HG03045 (cell line): ENCODE measurements at regions not wholly inside any gene's neighbourhood (a gene's known extent, or its start where the extent isn't known, plus 50 kb on each side); places are given as distances from the start of the nearest gene placed in this dataset.
A peak's percentile ranks its signal among the peaks of the same experiment; 100 is the strongest.
"Not testable (repeated sequence)": the region's sequence is repeated elsewhere in the genome, so short reads cannot be mapped to it uniquely, and the experiment has no call there.

ENCODE experiments used
- ATAC-seq: cut with Tn5 transposase; IDR thresholded peaks from one replicate; pipeline ENCODE4 v1.9.1; 2021; ENCODE audit warnings: mild to moderate bottlenecking, moderate library complexity; ENCODE audit not compliant: unreplicated experiment

DNA sequence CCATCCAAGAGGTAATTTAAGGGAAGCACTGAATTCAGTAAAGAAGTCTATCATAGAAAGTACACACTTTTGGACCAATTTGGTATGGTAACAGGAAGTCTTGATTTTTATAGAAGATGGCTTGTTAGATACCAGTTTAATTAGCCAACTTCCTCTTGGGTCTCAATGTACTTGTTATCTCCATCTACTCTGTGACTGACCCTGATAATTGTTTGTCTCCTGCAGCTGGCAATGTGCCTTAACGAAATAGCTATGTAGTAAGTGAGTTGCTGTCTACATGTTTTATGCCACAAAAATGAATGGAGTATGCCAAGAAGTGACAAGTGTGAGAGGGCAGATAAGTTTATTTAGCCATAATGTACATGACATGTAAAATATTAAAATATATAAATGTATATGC is 410.5 kb upstream of the MAN1A1 start:
- no peak for ATAC-seq

DNA sequence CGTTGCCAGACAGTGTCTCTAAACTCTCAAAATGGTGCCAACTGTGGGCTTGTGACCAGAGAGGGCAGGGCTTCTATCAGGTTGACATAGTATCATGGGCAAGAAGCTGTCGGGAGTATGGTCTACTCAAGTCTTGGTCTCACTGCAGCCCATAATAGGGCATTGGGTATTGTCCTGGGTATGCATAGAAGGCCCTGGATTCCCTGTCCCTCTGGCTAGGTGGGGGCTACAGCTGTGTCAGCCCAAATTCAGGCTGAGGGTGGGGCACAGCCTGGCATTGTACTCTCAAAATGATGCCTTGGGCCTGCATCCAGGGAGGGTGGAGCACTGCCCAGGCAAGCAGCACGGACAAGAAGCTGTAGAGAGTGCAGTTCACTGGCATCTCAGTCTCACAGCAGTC is 408.8 kb upstream of the MAN1A1 start:
- ATAC-seq, result no peak

DNA sequence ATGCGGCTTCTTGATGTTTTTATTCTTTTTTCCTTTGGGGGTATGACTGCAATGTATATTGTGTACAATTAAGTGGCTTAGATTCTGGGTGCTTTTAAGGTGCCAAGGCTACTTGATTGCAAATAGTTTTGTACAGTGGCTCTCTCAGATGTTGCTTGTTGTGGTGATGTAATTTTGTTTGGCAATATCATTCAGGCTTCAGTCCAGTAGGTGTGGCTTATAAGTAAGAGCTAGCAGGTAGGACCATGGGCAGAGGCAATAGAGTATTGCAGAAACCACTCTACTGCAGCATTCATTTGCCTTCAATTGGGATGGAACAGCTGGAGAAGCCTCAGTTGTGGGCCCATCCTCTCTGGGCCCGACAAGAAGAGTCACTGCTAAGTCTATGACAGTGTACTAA is 407.9 kb upstream of the MAN1A1 start:
- no peak for ATAC-seq

DNA sequence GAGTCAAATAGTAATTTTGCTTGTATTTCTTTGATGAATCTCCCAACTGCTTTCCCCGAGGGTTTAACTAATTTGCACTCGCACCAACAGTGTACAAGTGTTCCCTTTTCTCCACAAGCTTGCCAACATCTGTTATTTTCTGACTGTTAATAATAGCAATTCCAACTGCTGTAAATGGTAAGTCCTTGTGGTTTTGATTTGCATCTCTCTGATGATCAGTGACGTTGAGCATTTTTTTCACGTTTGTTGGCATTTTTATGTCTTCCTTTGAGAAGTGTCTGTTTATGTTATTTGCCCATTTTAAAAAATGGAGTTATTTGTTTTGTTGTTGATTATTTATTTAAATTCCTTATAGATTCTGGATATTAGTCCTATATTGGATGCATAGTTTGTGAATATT is 399.8 kb upstream of the MAN1A1 start:
- no peak for ATAC-seq

DNA sequence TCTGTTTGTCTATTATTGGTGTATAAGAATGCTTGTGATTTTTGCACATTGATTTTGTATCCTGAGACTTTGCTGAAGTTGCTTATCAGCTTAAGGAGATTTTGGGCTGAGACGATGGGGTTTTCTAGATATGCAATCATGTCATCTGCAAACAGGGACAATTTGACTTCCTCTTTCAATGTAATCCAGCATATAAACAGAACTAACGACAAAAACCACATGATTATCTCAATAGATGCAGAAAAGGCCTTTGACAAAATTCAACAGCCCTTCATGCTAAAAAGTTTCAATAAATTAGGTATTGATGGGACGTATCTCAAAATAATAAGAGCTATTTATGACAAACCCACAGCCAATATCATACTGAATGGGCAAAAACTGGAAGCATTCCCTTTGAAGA is 399.0 kb upstream of the MAN1A1 start:
- ATAC-seq, result not testable (repeated sequence)

DNA sequence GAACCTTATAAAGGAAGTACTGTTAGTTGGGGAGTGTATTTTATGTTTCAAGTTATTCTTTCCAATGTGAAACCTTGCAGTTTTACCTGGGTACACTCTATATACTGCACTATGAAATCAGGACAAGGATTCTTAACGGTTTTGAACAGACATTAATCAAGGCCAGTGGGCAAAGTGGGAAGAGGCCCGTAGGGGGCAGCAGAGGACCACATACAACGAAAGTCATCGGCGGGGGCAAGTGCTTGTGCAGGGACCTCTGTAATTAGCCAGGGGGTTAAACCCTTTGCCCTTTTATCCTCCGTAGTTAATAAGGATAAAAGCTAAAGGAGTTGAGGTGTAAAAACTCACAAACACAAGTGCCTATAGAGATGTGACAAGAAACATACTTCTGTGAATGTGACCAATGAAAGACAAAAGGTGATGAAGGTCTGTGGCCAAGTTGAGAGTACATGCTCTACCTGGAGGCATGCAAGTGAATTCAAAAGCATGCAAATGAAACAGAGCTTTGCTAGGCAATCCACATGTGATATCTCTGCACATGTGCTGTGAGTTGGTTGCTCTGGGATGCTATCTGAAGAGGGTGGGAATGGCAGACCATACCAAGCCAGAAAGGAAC is 392.7 kb upstream of the MAN1A1 start:
- peak; percentile 94 for ATAC-seq

DNA sequence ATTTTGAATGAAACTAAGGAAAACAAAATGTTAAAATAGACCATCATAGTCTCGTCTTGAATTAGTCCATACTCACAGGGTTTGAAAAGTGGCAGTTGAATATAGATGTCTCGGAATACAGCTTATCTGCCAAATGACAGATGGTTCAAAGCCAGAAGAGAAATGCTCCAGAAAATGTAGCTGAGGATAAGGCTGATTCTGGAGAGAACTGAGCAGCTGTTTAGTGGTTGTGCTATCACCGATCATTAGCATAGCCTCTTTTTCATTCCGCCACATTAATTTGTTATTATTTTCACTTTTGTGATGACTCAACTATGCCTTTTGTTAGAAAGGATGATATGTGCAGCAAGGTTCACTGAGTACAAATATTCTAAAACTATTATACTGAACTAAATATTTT is 390.2 kb upstream of the MAN1A1 start:
- no peak for ATAC-seq

DNA sequence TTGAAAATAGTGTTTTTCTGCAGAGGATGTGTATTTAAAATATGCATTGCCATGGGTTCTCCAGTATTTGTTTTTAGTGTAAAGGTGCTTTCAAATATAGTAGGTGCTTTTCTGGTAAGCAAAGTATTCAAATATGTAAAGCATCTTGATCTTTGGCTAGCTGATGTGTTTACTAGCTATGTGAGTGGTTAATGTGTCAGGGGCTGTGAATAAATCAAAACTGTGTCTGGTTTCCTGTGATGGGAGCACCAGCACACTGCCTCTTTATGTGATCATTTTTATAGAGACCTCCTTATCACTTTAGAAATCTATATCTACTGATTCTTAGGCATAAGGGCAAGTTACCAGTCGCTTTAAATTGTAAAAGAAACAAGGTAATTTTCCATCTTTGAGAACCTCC is 388.9 kb upstream of the MAN1A1 start:
- no peak for ATAC-seq

DNA sequence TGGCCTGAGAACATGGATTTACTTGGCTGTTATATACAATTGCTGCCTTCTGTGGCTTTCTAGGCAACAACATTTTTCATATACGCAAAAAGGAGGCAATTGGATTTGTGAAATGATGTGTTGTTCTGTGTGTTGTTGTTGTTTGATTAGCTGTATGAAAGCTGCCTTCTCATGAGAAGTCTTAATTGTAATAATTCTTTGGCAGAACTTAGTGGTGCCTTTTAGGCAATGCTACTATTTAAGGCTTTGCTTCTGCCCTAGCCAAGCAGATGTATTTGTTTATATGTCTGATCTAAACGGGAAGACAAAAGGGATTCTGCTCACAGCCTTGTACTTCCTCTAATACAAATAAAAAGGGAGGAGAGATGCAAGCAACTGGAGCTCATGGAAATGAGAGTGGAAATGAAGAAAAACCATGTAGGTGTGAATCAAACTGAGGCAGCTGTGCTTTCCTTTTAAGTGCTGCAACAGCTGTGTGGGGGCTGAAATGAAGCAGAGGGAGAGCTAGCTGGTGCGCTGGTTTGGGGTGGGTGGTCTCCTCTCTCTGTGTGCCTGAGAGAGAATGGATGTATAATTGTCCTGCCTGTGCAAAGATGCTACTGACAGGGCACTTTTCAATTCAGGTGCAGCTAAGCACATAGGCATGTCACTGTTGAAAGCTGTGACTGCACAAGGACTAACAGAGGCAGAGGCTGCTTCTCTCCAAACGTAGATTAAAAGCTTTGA is 386.9 kb upstream of the MAN1A1 start:
- no peak for ATAC-seq

DNA sequence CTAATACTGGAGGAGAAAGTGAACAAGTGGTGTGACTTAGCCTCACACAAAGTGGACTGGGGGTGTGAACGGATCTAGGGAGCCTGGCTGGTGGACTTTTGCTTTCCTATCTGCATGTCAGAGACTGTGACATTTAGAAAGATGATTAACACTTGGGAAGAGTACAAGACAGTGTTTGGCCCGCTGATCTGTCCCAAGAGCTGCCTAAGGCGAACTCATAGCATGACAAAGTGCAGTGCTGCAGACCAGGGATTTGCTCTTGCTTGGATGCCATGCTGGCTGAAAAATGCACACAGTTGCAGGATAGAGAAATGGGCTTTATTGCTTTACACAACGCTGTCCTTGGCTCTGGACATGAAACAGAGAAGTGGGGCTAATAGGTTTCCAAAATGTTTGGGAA is 386.0 kb upstream of the MAN1A1 start:
- no peak for ATAC-seq

DNA sequence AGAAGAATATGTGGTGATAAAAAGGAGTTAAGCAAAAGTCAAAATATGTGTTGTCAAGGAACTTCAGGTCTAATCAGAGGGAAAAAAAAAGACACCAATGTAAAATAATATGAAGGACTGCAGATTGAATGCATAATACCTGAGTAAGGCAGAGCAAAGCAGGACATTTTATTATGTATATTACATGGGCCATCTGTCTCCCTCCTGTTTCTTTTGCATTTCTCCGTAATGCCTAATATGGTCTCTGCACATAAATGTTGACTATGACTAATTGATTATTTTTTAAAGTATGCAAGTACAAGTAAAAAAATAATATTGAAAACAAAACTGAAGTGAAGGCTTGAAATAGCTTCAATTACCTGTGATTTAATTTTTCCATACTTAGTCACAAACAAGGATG is 384.7 kb upstream of the MAN1A1 start:
- ATAC-seq, result no peak

DNA sequence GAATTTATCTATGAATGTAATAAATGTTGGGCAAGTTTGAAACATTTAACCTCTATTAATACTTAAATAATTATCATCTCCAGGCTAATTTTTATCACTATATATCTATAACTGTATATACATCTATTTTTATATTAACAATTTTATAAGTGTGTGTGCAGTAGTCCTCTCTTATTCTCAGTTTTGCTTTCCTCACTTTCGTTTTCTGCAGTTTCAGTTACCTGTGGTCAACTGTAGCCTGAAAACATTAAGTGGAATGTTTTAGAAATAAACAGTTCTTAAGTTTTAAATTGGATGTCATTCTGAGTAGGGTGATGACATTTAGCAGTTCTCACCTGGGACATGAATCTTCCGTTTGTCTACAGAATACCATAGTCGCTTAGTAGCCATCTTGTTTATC is 379.4 kb upstream of the MAN1A1 start:
- ATAC-seq, result no peak

DNA sequence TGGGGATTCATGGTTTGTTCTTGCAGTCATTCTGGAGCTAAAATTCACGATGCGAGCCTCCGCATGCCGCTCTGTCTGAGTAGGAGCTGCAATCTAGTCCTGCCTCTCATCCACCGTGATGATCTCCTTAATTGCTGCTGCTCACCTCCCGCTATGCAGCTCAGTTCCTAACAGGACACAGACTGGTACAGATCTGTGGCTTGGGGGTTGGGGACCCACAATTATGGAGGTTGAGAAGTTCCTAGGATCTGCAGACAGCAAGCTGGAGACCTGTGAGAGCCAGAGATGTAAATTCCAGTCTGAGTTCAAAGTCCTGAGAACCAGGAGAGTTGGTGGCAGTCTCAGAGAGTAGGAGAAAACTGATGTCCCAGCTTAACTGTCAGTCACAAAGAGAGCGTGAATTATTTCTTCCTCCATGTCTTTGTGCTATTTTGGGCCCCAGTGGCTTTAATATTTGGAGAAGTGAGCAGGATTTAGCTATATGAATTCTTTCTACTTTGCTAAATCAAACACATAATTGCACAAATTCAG is 378.7 kb upstream of the MAN1A1 start:
- no peak for ATAC-seq

DNA sequence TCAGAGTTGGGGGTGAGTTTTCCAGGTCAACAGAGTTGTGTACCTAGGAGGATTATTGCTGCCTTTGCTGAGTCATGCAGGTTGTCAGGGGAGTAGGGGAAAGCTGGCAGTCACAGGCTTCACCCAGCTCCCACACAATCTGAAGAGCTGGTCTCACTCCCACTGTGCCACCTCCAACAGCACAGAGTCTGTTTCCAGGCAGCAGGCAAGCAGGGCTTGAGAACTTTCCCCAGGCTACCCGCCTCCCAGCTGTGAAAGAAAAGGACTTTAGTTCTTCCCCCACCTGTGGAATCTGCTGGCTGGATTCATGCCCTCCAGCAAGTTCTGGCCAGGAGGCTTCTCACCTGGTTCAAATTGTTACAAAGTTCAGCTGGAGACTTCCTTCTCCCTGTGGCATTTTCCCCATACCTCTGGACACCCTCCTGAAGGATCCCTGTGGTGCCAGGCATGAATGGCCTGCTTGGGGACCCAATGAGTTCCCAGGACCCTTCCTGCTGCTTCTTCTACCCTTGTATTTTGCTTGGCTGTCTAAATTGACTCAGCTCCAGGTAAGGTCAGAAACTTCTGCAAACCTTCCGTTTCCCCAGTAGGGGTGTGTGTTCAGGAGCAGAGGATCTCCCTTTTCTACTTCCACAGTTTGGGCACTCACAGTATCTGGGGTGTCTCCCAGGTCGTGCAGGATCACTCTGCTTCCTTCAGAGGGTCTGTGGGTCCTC is 378.1 kb upstream of the MAN1A1 start:
- ATAC-seq, result no peak

DNA sequence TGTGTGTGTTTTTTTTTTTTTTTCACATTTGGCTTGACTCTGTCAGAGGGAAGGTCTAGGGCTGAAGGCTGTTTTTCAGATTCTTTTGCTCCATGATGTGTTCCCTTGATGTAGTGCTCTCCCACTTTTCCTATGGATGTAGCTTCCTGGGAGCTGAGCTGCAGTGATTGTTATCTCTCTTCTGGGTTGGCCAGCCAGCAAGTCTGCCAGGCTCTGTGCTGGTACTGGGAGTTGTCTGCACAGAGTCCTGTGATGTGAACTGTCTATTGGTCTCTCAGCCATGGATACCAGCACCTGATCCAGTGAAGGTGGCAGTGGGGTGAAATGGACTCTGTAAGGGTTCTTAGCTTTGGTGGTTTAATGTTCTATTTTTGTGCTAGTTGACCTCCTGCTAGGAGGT is 377.4 kb upstream of the MAN1A1 start:
- not testable (repeated sequence) for ATAC-seq

DNA sequence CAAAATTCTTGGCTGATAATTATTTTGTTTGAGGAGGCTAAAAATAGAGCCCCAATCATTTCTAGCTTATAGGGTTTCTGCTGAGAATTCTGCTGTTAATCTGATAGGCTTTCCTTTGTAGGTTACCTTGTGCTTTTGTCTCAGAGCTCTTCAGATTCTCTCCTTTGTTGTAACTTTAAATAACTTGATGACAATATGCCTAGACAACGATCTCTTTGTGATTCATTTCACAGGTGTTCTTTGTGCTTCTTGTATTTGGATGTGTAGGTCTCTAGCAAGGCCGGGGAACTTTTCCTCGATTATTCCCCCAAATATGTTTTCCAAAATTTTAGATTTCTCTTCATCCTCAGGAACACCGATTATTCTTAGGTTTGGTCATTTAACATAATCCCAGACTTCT is 376.5 kb upstream of the MAN1A1 start:
- no peak for ATAC-seq

DNA sequence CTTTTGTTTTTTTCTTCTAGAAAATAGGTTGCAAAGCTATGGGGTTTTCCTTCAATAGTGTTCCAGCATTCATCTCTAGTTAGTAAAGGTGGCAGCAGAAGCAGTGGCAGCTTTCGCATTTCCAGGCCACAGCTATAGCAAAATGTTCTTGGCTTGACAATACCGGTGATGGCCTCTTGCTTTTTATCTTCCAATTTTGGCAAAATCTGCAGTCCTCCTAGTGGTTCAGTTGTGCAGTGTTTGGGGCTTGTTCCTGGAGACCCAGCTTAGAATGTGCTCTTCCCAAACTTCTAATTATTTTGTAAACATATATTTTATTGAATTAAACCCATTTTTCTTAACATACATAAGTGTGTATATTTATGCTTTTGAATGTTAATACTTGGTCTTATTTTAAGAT is 370.6 kb upstream of the MAN1A1 start:
- no peak for ATAC-seq

DNA sequence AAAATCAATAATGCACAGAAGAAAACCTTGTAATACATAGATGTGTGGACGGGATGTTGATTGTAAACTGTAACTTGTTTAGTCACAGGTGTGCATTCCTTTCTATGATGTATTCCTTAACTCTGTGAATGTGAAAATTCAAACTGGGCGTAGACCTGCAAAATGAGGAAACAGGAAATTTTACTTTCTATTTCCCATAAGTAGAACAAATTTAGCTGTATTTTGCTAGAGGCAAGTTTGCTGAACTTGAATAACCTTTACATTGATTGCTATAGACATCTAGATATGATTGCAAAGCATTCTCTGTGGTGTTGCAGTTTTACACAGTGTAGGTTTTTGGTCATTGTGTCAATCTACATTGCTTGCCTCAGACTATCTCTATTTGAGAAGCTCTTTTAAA is 368.4 kb upstream of the MAN1A1 start:
- ATAC-seq, result no peak

DNA sequence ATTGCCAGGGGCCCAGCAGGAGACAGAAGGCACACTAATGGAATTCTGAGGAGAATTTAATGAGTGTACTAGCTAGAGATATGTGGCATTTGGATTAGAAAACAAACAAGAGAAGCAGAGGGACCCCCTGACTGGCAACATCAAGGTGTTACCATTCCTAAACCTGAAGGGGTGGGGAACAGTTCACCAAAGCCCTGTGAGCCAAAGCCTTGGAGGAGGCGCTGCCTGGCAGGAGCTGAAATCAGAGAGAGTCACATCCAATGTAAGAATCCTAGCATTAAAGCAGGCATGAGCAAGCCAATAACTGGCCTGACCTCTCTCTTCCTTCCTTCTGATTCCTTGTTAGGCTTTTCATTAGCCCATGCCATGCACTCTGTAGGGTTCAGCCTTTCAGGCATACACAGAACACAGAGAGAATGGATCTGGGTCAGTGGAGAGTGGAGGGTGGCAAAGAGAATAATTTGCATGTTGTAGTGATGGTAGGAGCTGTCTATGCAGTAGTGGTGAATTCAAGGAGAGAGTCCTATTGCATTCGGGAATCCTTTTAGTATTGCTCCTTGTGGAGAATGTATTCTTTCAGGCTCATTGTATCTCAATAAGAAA is 367.2 kb upstream of the MAN1A1 start:
- no peak for ATAC-seq

DNA sequence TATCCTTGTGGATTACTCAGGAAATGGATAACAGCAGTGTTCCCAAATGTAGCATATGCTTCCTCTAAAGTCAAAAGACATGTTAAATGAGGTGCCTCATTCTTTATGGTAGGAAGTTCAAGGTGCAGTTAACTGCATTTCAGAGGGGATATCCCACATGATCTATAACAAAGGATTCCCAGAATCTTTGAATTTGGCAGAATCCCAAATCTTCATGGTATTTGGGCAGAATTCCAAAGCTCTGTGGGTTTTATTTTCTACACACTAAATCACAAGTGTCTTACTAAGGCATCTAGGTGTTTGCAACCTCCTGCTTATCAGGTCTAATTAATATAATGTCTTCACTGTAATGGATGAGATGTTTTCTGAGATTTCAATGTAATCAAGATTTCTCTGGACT is 364.3 kb upstream of the MAN1A1 start:
- no peak for ATAC-seq

DNA sequence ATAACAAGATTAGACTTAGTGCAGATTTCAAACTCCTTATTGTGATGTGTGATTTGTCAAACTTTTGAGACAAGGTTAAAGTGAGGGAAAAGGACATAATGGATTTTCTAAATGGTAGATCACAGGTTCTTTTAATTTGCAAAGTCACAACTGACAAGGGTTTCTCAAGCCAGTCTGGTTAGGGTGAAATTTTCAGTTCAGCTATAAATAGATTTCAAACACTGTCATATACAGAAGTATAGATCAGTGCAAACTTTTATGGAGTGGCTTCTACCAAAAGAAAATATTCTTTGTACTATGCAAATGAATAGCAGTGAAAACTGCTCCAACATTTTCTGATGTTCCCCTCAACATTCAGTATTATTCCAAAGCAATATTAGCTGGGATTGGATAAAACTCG is 337.1 kb upstream of the MAN1A1 start:
- ATAC-seq, result no peak

DNA sequence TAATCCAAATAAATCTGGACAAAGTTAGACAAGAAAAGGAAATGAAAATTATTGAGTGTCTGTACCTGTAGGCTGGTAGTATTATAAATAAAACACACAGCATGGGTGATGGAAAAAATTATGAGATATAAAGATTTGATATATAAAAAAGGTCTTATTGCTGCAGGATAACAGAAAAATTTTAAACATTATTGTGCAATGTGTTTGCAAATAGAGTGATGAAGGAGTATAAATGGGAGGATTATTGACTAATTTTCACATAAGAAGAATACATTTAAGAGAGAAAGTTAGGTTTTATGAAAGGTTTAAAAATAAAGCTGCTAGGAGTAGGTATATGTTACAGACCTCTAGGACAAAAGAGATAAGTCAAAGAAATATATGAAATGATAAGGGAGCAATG is 336.7 kb upstream of the MAN1A1 start:
- no peak for ATAC-seq
